HepG2 (cell line): ENCODE measurements at regions not wholly inside any gene's neighbourhood (a gene's known extent, or its start where the extent isn't known, plus 50 kb on each side); places are given as distances from the start of the nearest gene placed in this dataset.

Experiments used
- ATAC-seq: fragments of 200-7000 bp; cut with Tn5 transposase; 3 replicates; pipeline ENCODE4 v1.9.1; 2020; ENCODE audit warnings: mild to moderate bottlenecking, moderate library complexity
- BruUV-seq: library from RNA; stranded (reverse); fragments of 400-500 nt; replicated peaks from 2 replicates; lab custom pipeline; 2021; lab: Mats Ljungman, UMichigan
- CTCF ChIA-PET: fragments of 300-600 bp; formaldehyde crosslinking; extraction: SDS; loops from one replicate; lab custom pipeline; 2021; ENCODE audit warnings: low total read pairs, inconsistent platforms, low intra/inter-chr PET ratio; lab: Yijun Ruan, JAX
- POLR2A ChIA-PET: fragments of 350-600 bp; sonication (Branson Sonifier 250); formaldehyde crosslinking; loops from one replicate; lab custom pipeline; 2020; ENCODE audit warnings: antibody characterized with exemption, inconsistent platforms; lab: Yijun Ruan, JAX
- DNase-seq: peaks from one replicate; pipeline ENCODE4 v3.0.0-alpha.2; 2015; ENCODE audit warnings: low spot score
- FAIRE-seq: peaks from 3 replicates; lab custom pipeline; 2011; peaks lifted over from hg19 to GRCh38; lab: Jason Lieb, UNC
- H2AFZ ChIP-seq: one replicate; pipeline ENCODE4 v1.6.1; 2011; ENCODE audit warnings: low read length, inconsistent platforms
- H3K27ac ChIP-seq: fragments of 300-600 bp; 3 replicates; pipeline ENCODE4 v1.8.0; 2011; ENCODE audit warnings: mixed run types, mild to moderate bottlenecking, mixed read lengths, low read length, inconsistent platforms; ENCODE audit not compliant: insufficient read depth; ENCODE audit errors: extremely low read length
- H3K27me3 ChIP-seq, 2 experiments: fragments of 200-600 bp in 1 of 2; 2 replicates in 1 of 2; 3 replicates in 1 of 2; pipeline versions ENCODE4 v1.6.0 to v1.8.0; 2011; ENCODE audit warnings: low read length in 2 of 2, mild to moderate bottlenecking in 2 of 2, moderate library complexity in 2 of 2, inconsistent platforms in 1 of 2; ENCODE audit not compliant: insufficient read depth in 2 of 2, control insufficient read depth in 1 of 2
- H3K36me3 ChIP-seq, 2 experiments: fragments of 200-600 bp in 1 of 2; replicated peaks in 1 of 2; 2 replicates in 1 of 2; 3 replicates in 1 of 2; pipeline versions ENCODE4 v1.5.1 to v1.8.0; 2011; ENCODE audit warnings: low read length in 2 of 2, inconsistent platforms in 1 of 2; ENCODE audit not compliant: insufficient read depth in 2 of 2, control insufficient read depth in 1 of 2
- H3K4me1 ChIP-seq: 2 replicates; pipeline ENCODE4 v1.5.1; 2012; ENCODE audit warnings: low read length, inconsistent platforms; ENCODE audit not compliant: insufficient read depth
- H3K4me2 ChIP-seq: 2 replicates; pipeline ENCODE4 v1.6.0; 2011; ENCODE audit warnings: low read depth, low read length, inconsistent platforms
- H3K4me3 ChIP-seq, 3 experiments: fragments of 200-600 bp in 1 of 3; sonication (generic), shearing (Covaris generic) in 1 of 3; replicated peaks in 1 of 3; 2 replicates each; pipeline ENCODE4 v1.5.1; 2011 to 2016; ENCODE audit warnings: low read length in 3 of 3, inconsistent platforms in 2 of 3, low read depth in 2 of 3, mild to moderate bottlenecking in 2 of 3, control low read depth in 1 of 3, mixed read lengths in 1 of 3; ENCODE audit not compliant: insufficient read depth in 1 of 3
- H3K79me2 ChIP-seq: one replicate; pipeline ENCODE4 v1.6.1; 2011; ENCODE audit warnings: low read length, inconsistent platforms; ENCODE audit not compliant: insufficient read depth
- H3K9ac ChIP-seq: 2 replicates; pipeline ENCODE4 v1.6.0; 2011; ENCODE audit warnings: mild to moderate bottlenecking, low read depth, low read length, inconsistent platforms; ENCODE audit not compliant: insufficient read depth
- H3K9me3 ChIP-seq: 2 replicates; pipeline ENCODE4 v1.5.1; 2012; ENCODE audit warnings: mild to moderate bottlenecking, low read length
- H4K20me1 ChIP-seq: 2 replicates; pipeline ENCODE4 v1.6.0; 2011; ENCODE audit warnings: inconsistent platforms, mild to moderate bottlenecking, low read length, moderate library complexity; ENCODE audit not compliant: insufficient read depth
- WGBS: methylation state at CpG from one replicate; pipeline ENCODE4 v1.1.6; 2017; ENCODE audit warnings: low lambda C conversion rate; 5-methylcytosine and 5-hydroxymethylcytosine counted together
- in situ Hi-C: cut with HindIII; loops from 2 replicates; pipeline ENCODE4 v1.10.0; 2017; ENCODE audit warnings: low pct_unique_long_range_greater_than_20kb; ENCODE audit not compliant: extremely low pct_ligation_motif_present
- intact Hi-C: fragments of 100-400 bp; cut with micrococcal nuclease; formaldehyde crosslinking; loops from one replicate; pipeline ENCODE4 v1.10.0; 2022; ENCODE audit not compliant: unreplicated experiment
- TF ChIP-seq, protein P1 (sequence below): sonication (generic); formaldehyde crosslinking; IDR thresholded peaks from 2 replicates; pipeline ENCODE4 v1.4.0; 2020; ENCODE audit warnings: missing genetic modification reagents

DNA sequence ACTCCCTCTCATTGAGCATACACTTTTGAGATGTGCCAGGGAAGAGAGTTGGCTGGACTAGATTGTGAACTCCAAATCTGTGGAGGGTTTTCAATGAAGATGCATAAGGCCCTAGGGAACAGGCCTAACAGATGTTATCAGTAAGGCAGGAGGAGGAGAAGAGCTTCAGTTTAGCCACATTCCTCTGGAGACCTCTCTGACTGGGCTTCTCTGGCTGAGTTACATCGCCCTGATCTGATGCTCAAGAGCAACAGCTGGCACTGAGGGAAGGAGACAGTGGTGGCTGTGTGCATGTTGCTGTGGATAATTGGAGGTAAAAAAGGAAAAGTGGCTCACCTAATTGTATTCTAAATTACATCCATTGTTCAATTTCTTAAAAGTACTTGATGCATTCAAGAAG lies 206.4 kb upstream of the CFAP20DC start:
- H3K36me3 ChIP-seq: no peaks in the 10 kb centered on the region
- no peak for ATAC-seq
- in situ Hi-C loops: no loop called here

More for the DNA sequence above, 206.4 kb upstream of the CFAP20DC start:
- Histone ChIP-seq H3K9me3 (no peaks in the 10 kb centered on the region), H2AFZ (no peak overlapping the region), H3K4me3 (no peak overlapping the region), H3K9ac (no peak overlapping the region), H3K4me2 (no peak overlapping the region), H3K4me1 (no peaks in the 10 kb centered on the region), H3K79me2 (no peaks in the 10 kb centered on the region), H3K27me3 (peaks cover 0 to 3% of the 10 kb centered on the region in 2 experiments; a peak in 1 of 5 replicates), H4K20me1 (no peaks in the 10 kb centered on the region), H3K27ac (no peak overlapping the region)
- CTCF ChIA-PET: no interaction called here
- intact Hi-C loops: no loop called here
- no peak for DNase-seq
- TF ChIP-seq, protein P1, sequence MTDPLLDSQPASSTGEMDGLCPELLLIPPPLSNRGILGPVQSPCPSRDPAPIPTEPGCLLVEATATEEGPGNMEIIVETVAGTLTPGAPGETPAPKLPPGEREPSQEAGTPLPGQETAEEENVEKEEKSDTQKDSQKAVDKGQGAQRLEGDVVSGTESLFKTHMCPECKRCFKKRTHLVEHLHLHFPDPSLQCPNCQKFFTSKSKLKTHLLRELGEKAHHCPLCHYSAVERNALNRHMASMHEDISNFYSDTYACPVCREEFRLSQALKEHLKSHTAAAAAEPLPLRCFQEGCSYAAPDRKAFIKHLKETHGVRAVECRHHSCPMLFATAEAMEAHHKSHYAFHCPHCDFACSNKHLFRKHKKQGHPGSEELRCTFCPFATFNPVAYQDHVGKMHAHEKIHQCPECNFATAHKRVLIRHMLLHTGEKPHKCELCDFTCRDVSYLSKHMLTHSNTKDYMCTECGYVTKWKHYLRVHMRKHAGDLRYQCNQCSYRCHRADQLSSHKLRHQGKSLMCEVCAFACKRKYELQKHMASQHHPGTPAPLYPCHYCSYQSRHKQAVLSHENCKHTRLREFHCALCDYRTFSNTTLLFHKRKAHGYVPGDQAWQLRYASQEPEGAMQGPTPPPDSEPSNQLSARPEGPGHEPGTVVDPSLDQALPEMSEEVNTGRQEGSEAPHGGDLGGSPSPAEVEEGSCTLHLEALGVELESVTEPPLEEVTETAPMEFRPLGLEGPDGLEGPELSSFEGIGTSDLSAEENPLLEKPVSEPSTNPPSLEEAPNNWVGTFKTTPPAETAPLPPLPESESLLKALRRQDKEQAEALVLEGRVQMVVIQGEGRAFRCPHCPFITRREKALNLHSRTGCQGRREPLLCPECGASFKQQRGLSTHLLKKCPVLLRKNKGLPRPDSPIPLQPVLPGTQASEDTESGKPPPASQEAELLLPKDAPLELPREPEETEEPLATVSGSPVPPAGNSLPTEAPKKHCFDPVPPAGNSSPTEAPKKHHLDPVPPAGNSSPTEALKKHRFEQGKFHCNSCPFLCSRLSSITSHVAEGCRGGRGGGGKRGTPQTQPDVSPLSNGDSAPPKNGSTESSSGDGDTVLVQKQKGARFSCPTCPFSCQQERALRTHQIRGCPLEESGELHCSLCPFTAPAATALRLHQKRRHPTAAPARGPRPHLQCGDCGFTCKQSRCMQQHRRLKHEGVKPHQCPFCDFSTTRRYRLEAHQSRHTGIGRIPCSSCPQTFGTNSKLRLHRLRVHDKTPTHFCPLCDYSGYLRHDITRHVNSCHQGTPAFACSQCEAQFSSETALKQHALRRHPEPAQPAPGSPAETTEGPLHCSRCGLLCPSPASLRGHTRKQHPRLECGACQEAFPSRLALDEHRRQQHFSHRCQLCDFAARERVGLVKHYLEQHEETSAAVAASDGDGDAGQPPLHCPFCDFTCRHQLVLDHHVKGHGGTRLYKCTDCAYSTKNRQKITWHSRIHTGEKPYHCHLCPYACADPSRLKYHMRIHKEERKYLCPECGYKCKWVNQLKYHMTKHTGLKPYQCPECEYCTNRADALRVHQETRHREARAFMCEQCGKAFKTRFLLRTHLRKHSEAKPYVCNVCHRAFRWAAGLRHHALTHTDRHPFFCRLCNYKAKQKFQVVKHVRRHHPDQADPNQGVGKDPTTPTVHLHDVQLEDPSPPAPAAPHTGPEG: no peak
- 0% methylated on average over 1 of the region's 1 CpG for WGBS
- POLR2A ChIA-PET: no interaction called here
- BruUV-seq: no TSS peak
- FAIRE-seq: no peak
